ENCODE measurements at regions not wholly inside any gene's neighbourhood (a gene's known extent, or its start where the extent isn't known, plus 50 kb on each side); places are given as distances from the start of the nearest gene placed in this dataset.

DNA sequence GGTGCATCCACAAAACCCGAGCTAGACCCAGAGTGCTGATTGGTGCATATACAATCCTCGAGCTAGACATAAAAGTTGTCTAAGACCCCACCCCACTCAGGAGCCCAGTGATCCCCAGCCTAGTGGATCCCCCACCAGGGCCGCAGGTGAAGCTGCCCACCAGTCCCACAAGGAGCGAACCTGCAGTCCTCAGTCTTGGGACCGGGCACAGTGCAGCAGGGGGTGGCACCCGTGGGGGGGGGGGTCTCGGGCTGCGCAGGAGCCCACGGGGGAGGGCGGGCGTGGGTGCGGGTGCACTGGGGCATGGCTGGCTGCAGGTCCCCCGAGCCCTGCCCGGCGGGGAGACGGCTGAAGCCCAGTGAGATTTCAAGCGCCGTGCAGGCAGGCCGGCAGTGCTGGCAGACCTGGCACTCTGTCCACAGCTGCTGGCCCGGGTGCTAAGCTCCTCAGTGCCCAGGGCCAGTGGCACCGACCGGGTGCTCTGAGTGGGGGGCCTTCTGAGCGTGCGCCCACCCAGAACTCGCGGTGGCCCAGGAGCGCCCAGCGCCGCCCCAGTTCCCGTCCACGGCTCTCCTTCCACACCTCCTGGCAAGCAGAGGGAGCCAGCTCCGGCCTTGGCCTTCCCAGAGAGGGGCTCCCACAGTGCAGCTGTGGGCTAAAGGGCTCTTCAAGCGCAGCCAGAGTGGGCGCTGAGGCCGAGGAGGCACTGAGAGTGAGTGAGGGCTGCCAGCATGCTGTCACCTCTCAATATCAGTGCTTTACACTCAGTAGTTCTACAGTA lies 989.1 kb downstream of the FAM181B start:
- Histone ChIP-seq H3F3A (ENCODE audit: low read depth) (no peaks in the 10 kb centered on the region), H3K4me2 (no peak overlapping the region), H3K9ac (no peak overlapping the region), H3K36me3 (no peaks in the 10 kb centered on the region), H3K4me1 (no peaks in the 10 kb centered on the region), H3K9me3 (ENCODE audit: low read depth) (no peaks in the 10 kb centered on the region), H3K27me3 (no peaks in the 10 kb centered on the region), H3K27ac (no peak overlapping the region), H2AFZ (replicated peaks) (no peak overlapping the region), H4K20me1 (ENCODE audit: low read depth) (no peaks in the 10 kb centered on the region), H3K4me3 (no peak overlapping the region), H3K79me2 (ENCODE audit: low read depth) (no peaks in the 10 kb centered on the region)
- H3K27ac Mint-ChIP-seq = no peak overlapping the region
- H3K36me3 Mint-ChIP-seq = no peaks in the 10 kb centered on the region
- H3K9me3 Mint-ChIP-seq = peaks cover 5% of the 10 kb centered on the region
- H3K27me3 Mint-ChIP-seq (ENCODE audit: insufficient read depth, low read depth) = no peaks in the 10 kb centered on the region
- no peak for DNase-seq (ENCODE audit: low spot score)
- TF ChIP-seq EZH2 (IDR thresholded peaks at IDR 0.05) (no peak), EZH2phosphoT487 (IDR thresholded peaks at IDR 0.05) (no peak)
- TF ChIP-seq, protein P1, sequence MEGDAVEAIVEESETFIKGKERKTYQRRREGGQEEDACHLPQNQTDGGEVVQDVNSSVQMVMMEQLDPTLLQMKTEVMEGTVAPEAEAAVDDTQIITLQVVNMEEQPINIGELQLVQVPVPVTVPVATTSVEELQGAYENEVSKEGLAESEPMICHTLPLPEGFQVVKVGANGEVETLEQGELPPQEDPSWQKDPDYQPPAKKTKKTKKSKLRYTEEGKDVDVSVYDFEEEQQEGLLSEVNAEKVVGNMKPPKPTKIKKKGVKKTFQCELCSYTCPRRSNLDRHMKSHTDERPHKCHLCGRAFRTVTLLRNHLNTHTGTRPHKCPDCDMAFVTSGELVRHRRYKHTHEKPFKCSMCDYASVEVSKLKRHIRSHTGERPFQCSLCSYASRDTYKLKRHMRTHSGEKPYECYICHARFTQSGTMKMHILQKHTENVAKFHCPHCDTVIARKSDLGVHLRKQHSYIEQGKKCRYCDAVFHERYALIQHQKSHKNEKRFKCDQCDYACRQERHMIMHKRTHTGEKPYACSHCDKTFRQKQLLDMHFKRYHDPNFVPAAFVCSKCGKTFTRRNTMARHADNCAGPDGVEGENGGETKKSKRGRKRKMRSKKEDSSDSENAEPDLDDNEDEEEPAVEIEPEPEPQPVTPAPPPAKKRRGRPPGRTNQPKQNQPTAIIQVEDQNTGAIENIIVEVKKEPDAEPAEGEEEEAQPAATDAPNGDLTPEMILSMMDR (IDR thresholded peaks at IDR 0.05) = no peak
- peaks cover 13% of the 10 kb centered on the region for H3K4me1 Mint-ChIP-seq
- H3K4me3 Mint-ChIP-seq = no peak overlapping the region

DNA sequence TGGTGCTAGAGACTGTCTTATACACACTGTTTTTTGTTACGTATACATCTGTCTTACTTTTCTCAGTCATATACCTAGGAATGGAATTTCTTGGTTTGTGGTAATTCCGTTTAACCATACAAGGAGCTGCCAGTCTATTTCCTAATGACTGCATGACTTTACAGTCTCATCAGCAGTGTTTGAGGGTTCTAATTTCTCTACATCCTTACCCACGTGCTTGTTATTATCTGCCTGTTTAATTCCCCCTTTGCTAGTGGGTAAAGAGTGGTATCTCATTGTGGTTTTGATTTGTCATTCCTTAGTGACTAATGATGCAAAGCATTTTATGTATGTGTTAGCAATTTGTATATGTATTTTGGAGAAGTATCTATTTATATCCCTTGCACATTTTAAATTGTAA lies 1008.0 kb downstream of the FAM181B start:
- TF ChIP-seq EZH2 (IDR thresholded peaks at IDR 0.05) (no peak), EZH2phosphoT487 (IDR thresholded peaks at IDR 0.05) (no peak)
- TF ChIP-seq, protein P1 (IDR thresholded peaks at IDR 0.05) = no peak

DNA sequence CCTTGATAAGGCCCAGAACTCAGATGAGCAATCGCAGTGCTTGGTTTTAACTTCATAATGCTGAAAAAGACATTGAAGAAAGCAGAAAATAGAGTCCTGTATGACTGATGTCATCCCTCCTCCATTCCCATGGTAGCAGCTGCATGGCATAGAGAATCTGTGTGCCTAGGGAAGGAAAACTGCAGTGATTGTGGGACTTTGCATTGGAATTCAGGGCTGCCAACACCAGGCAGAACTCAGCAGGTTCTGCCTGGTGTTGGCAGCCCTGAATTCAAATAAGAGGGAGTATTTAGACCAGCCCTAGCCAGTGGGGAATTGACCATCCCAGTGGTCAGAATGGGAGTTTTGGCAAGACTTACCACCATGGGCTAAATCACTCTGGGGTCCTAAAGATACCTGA lies 1016.0 kb downstream of the FAM181B start:
- Histone ChIP-seq H2AFZ (replicated peaks) (no peak overlapping the region), H3K4me3 (no peak overlapping the region), H3K9ac (no peak overlapping the region), H3K36me3 (no peaks in the 10 kb centered on the region), H3K4me2 (no peak overlapping the region), H4K20me1 (ENCODE audit: low read depth) (no peaks in the 10 kb centered on the region), H3F3A (ENCODE audit: low read depth) (no peaks in the 10 kb centered on the region), H3K79me2 (ENCODE audit: low read depth) (no peaks in the 10 kb centered on the region), H3K27me3 (no peaks in the 10 kb centered on the region), H3K9me3 (ENCODE audit: low read depth) (no peaks in the 10 kb centered on the region), H3K27ac (no peak overlapping the region), H3K4me1 (no peaks in the 10 kb centered on the region)
- Mint-ChIP-seq H3K4me3 (no peak overlapping the region), H3K27me3 (ENCODE audit: insufficient read depth, low read depth) (no peaks in the 10 kb centered on the region), H3K4me1 (no peaks in the 10 kb centered on the region), H3K9me3 (no peaks in the 10 kb centered on the region), H3K27ac (no peak overlapping the region), H3K36me3 (no peaks in the 10 kb centered on the region)
- TF ChIP-seq EZH2phosphoT487 (IDR thresholded peaks at IDR 0.05) (no peak), EZH2 (IDR thresholded peaks at IDR 0.05) (no peak)
- TF ChIP-seq, protein P1 (IDR thresholded peaks at IDR 0.05) = no peak
- DNase-seq (ENCODE audit: low spot score) = no peak

More for the DNA sequence above, 1008.0 kb downstream of the FAM181B start:
- no peaks in the 10 kb centered on the region for H3K79me2 ChIP-seq (ENCODE audit: low read depth)
- H3K27me3 Mint-ChIP-seq (ENCODE audit: insufficient read depth, low read depth) = peaks cover 2% of the 10 kb centered on the region
- no peak overlapping the region for H2AFZ ChIP-seq (replicated peaks)
- no peak overlapping the region for H3K27ac Mint-ChIP-seq
- H3F3A ChIP-seq (ENCODE audit: low read depth) = no peaks in the 10 kb centered on the region
- H3K4me3 ChIP-seq = no peak overlapping the region
- no peaks in the 10 kb centered on the region for H3K27me3 ChIP-seq
- no peaks in the 10 kb centered on the region for H3K36me3 ChIP-seq
- H3K9ac ChIP-seq = no peak overlapping the region
- no peaks in the 10 kb centered on the region for H3K4me1 ChIP-seq
- H3K9me3 ChIP-seq (ENCODE audit: low read depth) = no peaks in the 10 kb centered on the region
- no peak for DNase-seq (ENCODE audit: low spot score)
- no peaks in the 10 kb centered on the region for H3K36me3 Mint-ChIP-seq
- no peak overlapping the region for H3K4me3 Mint-ChIP-seq
- no peak overlapping the region for H3K4me2 ChIP-seq
- H4K20me1 ChIP-seq (ENCODE audit: low read depth) = no peaks in the 10 kb centered on the region
- H3K4me1 Mint-ChIP-seq = no peaks in the 10 kb centered on the region
- H3K27ac ChIP-seq = no peak overlapping the region
- H3K9me3 Mint-ChIP-seq = peaks cover 11% of the 10 kb centered on the region

Measured in neural progenitor cell (in vitro differentiated cells).